Mesendoderm (in vitro differentiated cells): ENCODE measurements at regions not wholly inside any gene's neighbourhood (a gene's known extent, or its start where the extent isn't known, plus 50 kb on each side); places are given as distances from the start of the nearest gene placed in this dataset.

ENCODE experiments used
- DNase-seq: peaks from one replicate; pipeline ENCODE4 v3.0.0; 2013
- H2AK5ac ChIP-seq: 2 replicates; pipeline ENCODE4 v1.6.1; 2013; ENCODE audit warnings: low read length, inconsistent platforms
- H2BK120ac ChIP-seq: 2 replicates; pipeline ENCODE4 v1.6.1; 2013; ENCODE audit warnings: low read depth, mild to moderate bottlenecking, low read length, moderate library complexity, mixed read lengths
- H2BK15ac ChIP-seq: replicated peaks from 2 replicates; pipeline ENCODE4 v1.6.1; 2013; ENCODE audit warnings: low read depth, mild to moderate bottlenecking, moderate library complexity
- H2BK5ac ChIP-seq: 2 replicates; pipeline ENCODE4 v1.6.1; 2013; ENCODE audit warnings: low read length, inconsistent platforms
- H3K18ac ChIP-seq: 2 replicates; pipeline ENCODE4 v1.6.1; 2013; ENCODE audit warnings: mild to moderate bottlenecking, low read length, mixed read lengths
- H3K23ac ChIP-seq: one replicate; pipeline ENCODE4 v1.6.1; 2013; ENCODE audit warnings: low read length
- H3K27ac ChIP-seq: 2 replicates; pipeline ENCODE4 v1.5.1; 2013; ENCODE audit warnings: low read depth, mild to moderate bottlenecking, inconsistent platforms, low read length, moderate library complexity
- H3K27me3 ChIP-seq: 2 replicates; pipeline ENCODE4 v1.6.1; 2013; ENCODE audit warnings: low read length, control low read depth, mild to moderate bottlenecking, inconsistent platforms; ENCODE audit not compliant: insufficient read depth, poor library complexity
- H3K36me3 ChIP-seq: 2 replicates; pipeline ENCODE4 v1.6.1; 2013; ENCODE audit warnings: low read length, inconsistent platforms; ENCODE audit not compliant: control insufficient read depth, insufficient read depth
- H3K4ac ChIP-seq: one replicate; pipeline ENCODE4 v1.6.1; 2013; ENCODE audit warnings: low read depth, mild to moderate bottlenecking, low read length, moderate library complexity
- H3K4me1 ChIP-seq: 2 replicates; pipeline ENCODE4 v1.6.1; 2013; ENCODE audit warnings: low read depth, low read length, inconsistent platforms; ENCODE audit not compliant: control insufficient read depth
- H3K4me2 ChIP-seq: 2 replicates; pipeline ENCODE4 v1.6.1; 2013; ENCODE audit warnings: low read length
- H3K4me3 ChIP-seq: 2 replicates; pipeline ENCODE4 v1.5.1; 2013; ENCODE audit warnings: mild to moderate bottlenecking, low read length
- H3K56ac ChIP-seq: one replicate; pipeline ENCODE4 v1.6.1; 2013; ENCODE audit warnings: low read length
- H3K79me1 ChIP-seq: 2 replicates; pipeline ENCODE4 v1.6.1; 2013; ENCODE audit warnings: low read length, inconsistent platforms
- H3K79me2 ChIP-seq: 2 replicates; pipeline ENCODE4 v1.6.1; 2013; ENCODE audit warnings: mild to moderate bottlenecking, low read length; ENCODE audit not compliant: control insufficient read depth, insufficient read depth
- H3K9ac ChIP-seq: 2 replicates; pipeline ENCODE4 v1.6.1; 2013; ENCODE audit warnings: low read length, inconsistent platforms
- H4K5ac ChIP-seq: one replicate; pipeline ENCODE4 v1.6.1; 2013; ENCODE audit warnings: low read length
- H4K8ac ChIP-seq: one replicate; pipeline ENCODE4 v1.6.1; 2013; ENCODE audit warnings: low read depth, mild to moderate bottlenecking, control low read depth, low read length, moderate library complexity
- WGBS: extraction: QIAGEN DNeasy Blood & Tissue Kit; methylation state at CpG from one replicate; pipeline ENCODE4 v1.1.7; 2013; ENCODE audit warnings: low lambda C conversion rate, missing lambda C conversion rate; ENCODE audit not compliant: insufficient coverage; ENCODE audit errors: extremely low coverage; 5-methylcytosine and 5-hydroxymethylcytosine counted together

- H3K4me2 ChIP-seq: no peak overlapping the region
- no peak overlapping the region for H3K27ac ChIP-seq
- H3K4me1 ChIP-seq: no peaks in the 10 kb centered on the region
- H4K8ac ChIP-seq: no peak overlapping the region
- H3K79me1 ChIP-seq: no peaks in the 10 kb centered on the region
- no peak overlapping the region for H3K4me3 ChIP-seq
- H2AK5ac ChIP-seq: no peak overlapping the region
- no peak overlapping the region for H3K56ac ChIP-seq
- H3K18ac ChIP-seq: no peak overlapping the region
- no peaks in the 10 kb centered on the region for H3K79me2 ChIP-seq
- no peak overlapping the region for H2BK15ac ChIP-seq
- no peak overlapping the region for H4K5ac ChIP-seq
- H3K4ac ChIP-seq: no peak overlapping the region
- no peak overlapping the region for H2BK120ac ChIP-seq
- H3K27me3 ChIP-seq: no peaks in the 10 kb centered on the region
- H3K9ac ChIP-seq: no peak overlapping the region
- H2BK5ac ChIP-seq: no peak overlapping the region
- H3K23ac ChIP-seq: no peak overlapping the region
- DNase-seq: no peak
- H3K36me3 ChIP-seq: no peaks in the 10 kb centered on the region
Measured at GRCh38 chr3:84666468-84666867, 292.3 kb upstream of the CADM2 start.

GRCh38 chr3:84679211-84679610 is 279.6 kb upstream of the CADM2 start:
- Histone ChIP-seq H3K18ac (no peak overlapping the region), H3K79me1 (no peaks in the 10 kb centered on the region), H3K4me1 (no peaks in the 10 kb centered on the region), H4K8ac (no peak overlapping the region), H4K5ac (no peak overlapping the region), H3K9ac (no peak overlapping the region), H2AK5ac (no peak overlapping the region), H3K27ac (no peak overlapping the region), H3K23ac (no peak overlapping the region), H2BK120ac (no peak overlapping the region), H3K4ac (no peak overlapping the region), H3K79me2 (no peaks in the 10 kb centered on the region), H2BK5ac (no peak overlapping the region), H2BK15ac (no peak overlapping the region), H3K4me3 (no peak overlapping the region), H3K27me3 (no peaks in the 10 kb centered on the region), H3K4me2 (no peak overlapping the region), H3K36me3 (no peaks in the 10 kb centered on the region), H3K56ac (no peak overlapping the region)
- no peak for DNase-seq

DNA sequence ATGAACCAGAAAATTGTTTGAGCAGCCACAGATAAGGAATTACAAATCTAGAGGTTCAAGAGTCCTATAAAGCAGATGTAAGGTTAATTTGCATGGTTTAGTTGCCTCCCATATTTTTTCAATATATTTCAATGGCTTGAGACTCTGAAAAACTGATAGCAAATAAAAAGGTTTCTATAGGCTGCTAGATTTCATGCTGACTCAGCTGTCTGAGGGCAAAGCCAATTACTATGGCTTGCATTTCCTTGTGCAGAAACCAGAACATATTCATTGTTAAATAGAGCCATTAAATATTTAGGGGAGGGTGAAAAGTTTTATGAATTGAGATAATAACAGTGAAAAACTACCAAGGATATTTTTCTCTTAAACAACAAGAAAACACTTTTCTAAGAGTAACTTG is 278.1 kb upstream of the CADM2 start:
- Histone ChIP-seq H4K8ac (no peak overlapping the region), H3K27ac (no peak overlapping the region), H2AK5ac (no peak overlapping the region), H3K4me1 (no peaks in the 10 kb centered on the region), H2BK120ac (no peak overlapping the region), H3K79me1 (no peaks in the 10 kb centered on the region), H3K9ac (no peak overlapping the region), H2BK5ac (no peak overlapping the region), H4K5ac (no peak overlapping the region), H3K4me3 (no peak overlapping the region), H3K56ac (no peak overlapping the region), H3K23ac (no peak overlapping the region), H3K18ac (no peak overlapping the region), H3K4me2 (no peak overlapping the region), H3K79me2 (no peaks in the 10 kb centered on the region), H3K4ac (no peak overlapping the region), H3K36me3 (no peaks in the 10 kb centered on the region), H3K27me3 (no peaks in the 10 kb centered on the region), H2BK15ac (no peak overlapping the region)
- DNase-seq: no peak

DNA sequence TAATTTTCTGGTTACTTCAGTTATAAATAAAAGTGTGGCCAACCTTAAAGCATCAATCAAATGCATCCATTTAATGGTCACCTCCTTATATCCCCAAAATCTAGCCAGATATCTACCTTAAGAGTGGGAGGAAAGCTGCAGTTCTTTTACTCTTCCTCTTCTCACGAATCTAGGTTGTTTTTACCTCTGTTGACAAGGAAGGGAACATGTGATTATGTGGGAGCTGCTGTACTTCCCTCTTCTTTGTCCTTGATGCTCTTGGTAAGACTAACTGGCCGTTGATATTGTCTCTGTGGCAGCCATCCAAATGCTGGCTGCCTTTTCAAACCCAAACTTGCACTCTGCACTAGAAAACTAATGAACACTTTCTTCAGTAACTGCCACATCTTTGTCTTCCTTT is 275.3 kb upstream of the CADM2 start:
- H3K18ac ChIP-seq: no peak overlapping the region
- H4K5ac ChIP-seq: no peak overlapping the region
- no peaks in the 10 kb centered on the region for H3K79me1 ChIP-seq
- no peak overlapping the region for H3K27ac ChIP-seq
- H3K36me3 ChIP-seq: no peaks in the 10 kb centered on the region
- H3K56ac ChIP-seq: no peak overlapping the region
- H3K23ac ChIP-seq: no peak overlapping the region
- H3K9ac ChIP-seq: no peak overlapping the region
- no peaks in the 10 kb centered on the region for H3K27me3 ChIP-seq
- H3K4me2 ChIP-seq: no peak overlapping the region
- no peak for DNase-seq
- no CpG with 5 or more reads among the region's 2 CpGs for WGBS
- no peak overlapping the region for H4K8ac ChIP-seq
- H3K4me1 ChIP-seq: no peaks in the 10 kb centered on the region
- H2BK5ac ChIP-seq: no peak overlapping the region
- no peak overlapping the region for H3K4me3 ChIP-seq
- no peaks in the 10 kb centered on the region for H3K79me2 ChIP-seq
- no peak overlapping the region for H2BK15ac ChIP-seq
- H2BK120ac ChIP-seq: no peak overlapping the region
- no peak overlapping the region for H3K4ac ChIP-seq
- H2AK5ac ChIP-seq: no peak overlapping the region

GRCh38 chr3:84685467-84685866 is 273.3 kb upstream of the CADM2 start:
- no peak overlapping the region for H3K23ac ChIP-seq
- DNase-seq: no peak
- no peaks in the 10 kb centered on the region for H3K4me1 ChIP-seq
- H2BK120ac ChIP-seq: no peak overlapping the region
- no CpG with 5 or more reads among the region's 3 CpGs for WGBS
- no peak overlapping the region for H2BK5ac ChIP-seq
- no peak overlapping the region for H3K4me2 ChIP-seq
- H3K27me3 ChIP-seq: no peaks in the 10 kb centered on the region
- no peaks in the 10 kb centered on the region for H3K79me2 ChIP-seq
- no peak overlapping the region for H2BK15ac ChIP-seq
- H3K36me3 ChIP-seq: no peaks in the 10 kb centered on the region
- no peaks in the 10 kb centered on the region for H3K79me1 ChIP-seq
- no peak overlapping the region for H3K56ac ChIP-seq
- H3K4ac ChIP-seq: no peak overlapping the region
- H4K5ac ChIP-seq: no peak overlapping the region
- H3K4me3 ChIP-seq: no peak overlapping the region
- H4K8ac ChIP-seq: no peak overlapping the region
- no peak overlapping the region for H3K27ac ChIP-seq
- H3K18ac ChIP-seq: no peak overlapping the region
- no peak overlapping the region for H2AK5ac ChIP-seq
- no peak overlapping the region for H3K9ac ChIP-seq

GRCh38 chr3:84692261-84692660 is 266.5 kb upstream of the CADM2 start:
- Histone ChIP-seq H3K4me3 (no peak overlapping the region), H3K79me1 (no peaks in the 10 kb centered on the region), H2BK15ac (no peak overlapping the region), H3K36me3 (no peaks in the 10 kb centered on the region), H3K27ac (no peak overlapping the region), H3K4ac (no peak overlapping the region), H3K79me2 (no peaks in the 10 kb centered on the region), H3K56ac (no peak overlapping the region), H4K8ac (no peak overlapping the region), H3K23ac (no peak overlapping the region), H4K5ac (no peak overlapping the region), H3K9ac (no peak overlapping the region), H3K27me3 (no peaks in the 10 kb centered on the region), H2BK120ac (no peak overlapping the region), H2AK5ac (no peak overlapping the region), H3K18ac (no peak overlapping the region), H3K4me1 (no peaks in the 10 kb centered on the region), H2BK5ac (no peak overlapping the region), H3K4me2 (no peak overlapping the region)
- WGBS: no CpG with 5 or more reads among the region's 2 CpGs
- no peak for DNase-seq
